Mesendoderm (in vitro differentiated cells): ENCODE measurements at regions not wholly inside any gene's neighbourhood (a gene's known extent, or its start where the extent isn't known, plus 50 kb on each side); places are given as distances from the start of the nearest gene placed in this dataset.

Source experiments
- DNase-seq: peaks from one replicate; pipeline ENCODE4 v3.0.0; 2013
- H2AK5ac ChIP-seq: 2 replicates; pipeline ENCODE4 v1.6.1; 2013; ENCODE audit warnings: low read length, inconsistent platforms
- H2BK120ac ChIP-seq: 2 replicates; pipeline ENCODE4 v1.6.1; 2013; ENCODE audit warnings: low read depth, mild to moderate bottlenecking, low read length, moderate library complexity, mixed read lengths
- H2BK15ac ChIP-seq: replicated peaks from 2 replicates; pipeline ENCODE4 v1.6.1; 2013; ENCODE audit warnings: low read depth, mild to moderate bottlenecking, moderate library complexity
- H2BK5ac ChIP-seq: 2 replicates; pipeline ENCODE4 v1.6.1; 2013; ENCODE audit warnings: low read length, inconsistent platforms
- H3K18ac ChIP-seq: 2 replicates; pipeline ENCODE4 v1.6.1; 2013; ENCODE audit warnings: mild to moderate bottlenecking, low read length, mixed read lengths
- H3K23ac ChIP-seq: one replicate; pipeline ENCODE4 v1.6.1; 2013; ENCODE audit warnings: low read length
- H3K27ac ChIP-seq: 2 replicates; pipeline ENCODE4 v1.5.1; 2013; ENCODE audit warnings: low read depth, mild to moderate bottlenecking, inconsistent platforms, low read length, moderate library complexity
- H3K27me3 ChIP-seq: 2 replicates; pipeline ENCODE4 v1.6.1; 2013; ENCODE audit warnings: low read length, control low read depth, mild to moderate bottlenecking, inconsistent platforms; ENCODE audit not compliant: insufficient read depth, poor library complexity
- H3K36me3 ChIP-seq: 2 replicates; pipeline ENCODE4 v1.6.1; 2013; ENCODE audit warnings: low read length, inconsistent platforms; ENCODE audit not compliant: control insufficient read depth, insufficient read depth
- H3K4ac ChIP-seq: one replicate; pipeline ENCODE4 v1.6.1; 2013; ENCODE audit warnings: low read depth, mild to moderate bottlenecking, low read length, moderate library complexity
- H3K4me1 ChIP-seq: 2 replicates; pipeline ENCODE4 v1.6.1; 2013; ENCODE audit warnings: low read depth, low read length, inconsistent platforms; ENCODE audit not compliant: control insufficient read depth
- H3K4me2 ChIP-seq: 2 replicates; pipeline ENCODE4 v1.6.1; 2013; ENCODE audit warnings: low read length
- H3K4me3 ChIP-seq: 2 replicates; pipeline ENCODE4 v1.5.1; 2013; ENCODE audit warnings: mild to moderate bottlenecking, low read length
- H3K56ac ChIP-seq: one replicate; pipeline ENCODE4 v1.6.1; 2013; ENCODE audit warnings: low read length
- H3K79me1 ChIP-seq: 2 replicates; pipeline ENCODE4 v1.6.1; 2013; ENCODE audit warnings: low read length, inconsistent platforms
- H3K79me2 ChIP-seq: 2 replicates; pipeline ENCODE4 v1.6.1; 2013; ENCODE audit warnings: mild to moderate bottlenecking, low read length; ENCODE audit not compliant: control insufficient read depth, insufficient read depth
- H3K9ac ChIP-seq: 2 replicates; pipeline ENCODE4 v1.6.1; 2013; ENCODE audit warnings: low read length, inconsistent platforms
- H4K5ac ChIP-seq: one replicate; pipeline ENCODE4 v1.6.1; 2013; ENCODE audit warnings: low read length
- H4K8ac ChIP-seq: one replicate; pipeline ENCODE4 v1.6.1; 2013; ENCODE audit warnings: low read depth, mild to moderate bottlenecking, control low read depth, low read length, moderate library complexity
- WGBS: extraction: QIAGEN DNeasy Blood & Tissue Kit; methylation state at CpG from one replicate; pipeline ENCODE4 v1.1.7; 2013; ENCODE audit warnings: low lambda C conversion rate, missing lambda C conversion rate; ENCODE audit not compliant: insufficient coverage; ENCODE audit errors: extremely low coverage; 5-methylcytosine and 5-hydroxymethylcytosine counted together

- no peaks in the 10 kb centered on the region for H3K27me3 ChIP-seq
- H3K9ac ChIP-seq: no peak overlapping the region
- H3K27ac ChIP-seq: no peak overlapping the region
- H3K4me3 ChIP-seq: no peak overlapping the region
- no peak overlapping the region for H3K4ac ChIP-seq
- H4K5ac ChIP-seq: no peak overlapping the region
- H3K18ac ChIP-seq: no peak overlapping the region
- no peak overlapping the region for H2AK5ac ChIP-seq
- H3K4me1 ChIP-seq: no peaks in the 10 kb centered on the region
- H2BK120ac ChIP-seq: no peak overlapping the region
- H2BK5ac ChIP-seq: no peak overlapping the region
- no peaks in the 10 kb centered on the region for H3K79me2 ChIP-seq
- no peak overlapping the region for H2BK15ac ChIP-seq
- no peak overlapping the region for H4K8ac ChIP-seq
- H3K23ac ChIP-seq: no peak overlapping the region
- no peak for DNase-seq
- H3K79me1 ChIP-seq: no peaks in the 10 kb centered on the region
- H3K36me3 ChIP-seq: no peaks in the 10 kb centered on the region
- H3K4me2 ChIP-seq: no peak overlapping the region
- WGBS: no CpG with 5 or more reads among the region's 4 CpGs
- no peak overlapping the region for H3K56ac ChIP-seq
Measured at GRCh38 chr2:51511002-51511401, 479.1 kb upstream of the NRXN1 start.

GRCh38 chr2:51510303-51510702 lies 478.4 kb upstream of the NRXN1 start:
- no peak overlapping the region for H3K27ac ChIP-seq
- no peak overlapping the region for H3K23ac ChIP-seq
- WGBS: no CpG with 5 or more reads among the region's 3 CpGs
- no peak overlapping the region for H2BK120ac ChIP-seq
- no peak for DNase-seq
- H3K4ac ChIP-seq: no peak overlapping the region
- peak overlapping the region; percentile 41 for H2BK15ac ChIP-seq
- no peak overlapping the region for H3K18ac ChIP-seq
- no peak overlapping the region for H2AK5ac ChIP-seq
- H3K56ac ChIP-seq: no peak overlapping the region
- H4K8ac ChIP-seq: no peak overlapping the region
- H4K5ac ChIP-seq: no peak overlapping the region
- no peaks in the 10 kb centered on the region for H3K27me3 ChIP-seq
- H3K9ac ChIP-seq: no peak overlapping the region
- no peak overlapping the region for H3K4me2 ChIP-seq
- no peaks in the 10 kb centered on the region for H3K4me1 ChIP-seq
- no peaks in the 10 kb centered on the region for H3K36me3 ChIP-seq
- no peaks in the 10 kb centered on the region for H3K79me1 ChIP-seq
- no peak overlapping the region for H3K4me3 ChIP-seq
- H3K79me2 ChIP-seq: no peaks in the 10 kb centered on the region
- no peak overlapping the region for H2BK5ac ChIP-seq

- H4K8ac ChIP-seq: no peak overlapping the region
- no peaks in the 10 kb centered on the region for H3K79me2 ChIP-seq
- H3K23ac ChIP-seq: no peak overlapping the region
- H3K56ac ChIP-seq: no peak overlapping the region
- H3K36me3 ChIP-seq: no peaks in the 10 kb centered on the region
- H3K79me1 ChIP-seq: no peaks in the 10 kb centered on the region
- H3K27ac ChIP-seq: no peak overlapping the region
- no peak overlapping the region for H2AK5ac ChIP-seq
- no peak overlapping the region for H2BK120ac ChIP-seq
- H3K18ac ChIP-seq: no peak overlapping the region
- no peaks in the 10 kb centered on the region for H3K27me3 ChIP-seq
- H4K5ac ChIP-seq: no peak overlapping the region
- no CpG with 5 or more reads among the region's 4 CpGs for WGBS
- H3K9ac ChIP-seq: no peak overlapping the region
- no peak overlapping the region for H3K4me2 ChIP-seq
- no peak overlapping the region for H3K4me3 ChIP-seq
- H3K4me1 ChIP-seq: no peaks in the 10 kb centered on the region
- no peak overlapping the region for H3K4ac ChIP-seq
- H2BK5ac ChIP-seq: no peak overlapping the region
- DNase-seq: peak; percentile 35
- no peak overlapping the region for H2BK15ac ChIP-seq
Measured at GRCh38 chr2:51505533-51505932, 473.6 kb upstream of the NRXN1 start.

- Histone ChIP-seq H2BK120ac (no peak overlapping the region), H3K9ac (no peak overlapping the region), H3K4me2 (no peak overlapping the region), H3K79me1 (no peaks in the 10 kb centered on the region), H2BK15ac (no peak overlapping the region), H4K5ac (no peak overlapping the region), H3K4ac (no peak overlapping the region), H3K23ac (no peak overlapping the region), H3K27me3 (no peaks in the 10 kb centered on the region), H4K8ac (no peak overlapping the region), H3K18ac (no peak overlapping the region), H3K4me1 (no peaks in the 10 kb centered on the region), H3K79me2 (no peaks in the 10 kb centered on the region), H2BK5ac (no peak overlapping the region), H3K27ac (no peak overlapping the region), H3K36me3 (no peaks in the 10 kb centered on the region), H2AK5ac (no peak overlapping the region), H3K56ac (no peak overlapping the region), H3K4me3 (no peak overlapping the region)
- no peak for DNase-seq
- WGBS: no CpG with 5 or more reads among the region's 3 CpGs
Measured at GRCh38 chr2:51490576-51491234, 458.8 kb upstream of the NRXN1 start.

- DNase-seq: no peak
- Histone ChIP-seq H2BK15ac (no peak overlapping the region), H4K5ac (no peak overlapping the region), H3K4ac (no peak overlapping the region), H2BK5ac (no peak overlapping the region), H3K9ac (no peak overlapping the region), H2AK5ac (no peak overlapping the region), H3K27me3 (no peaks in the 10 kb centered on the region), H3K79me2 (no peaks in the 10 kb centered on the region), H2BK120ac (no peak overlapping the region), H4K8ac (no peak overlapping the region), H3K18ac (no peak overlapping the region), H3K36me3 (no peaks in the 10 kb centered on the region), H3K79me1 (no peaks in the 10 kb centered on the region), H3K4me1 (no peaks in the 10 kb centered on the region), H3K4me3 (no peak overlapping the region), H3K4me2 (no peak overlapping the region), H3K27ac (no peak overlapping the region), H3K23ac (no peak overlapping the region), H3K56ac (no peak overlapping the region)
- no CpG with 5 or more reads among the region's 2 CpGs for WGBS
Measured at GRCh38 chr2:51484605-51485004, 452.7 kb upstream of the NRXN1 start.

GRCh38 chr2:51483720-51484119 lies 451.8 kb upstream of the NRXN1 start:
- Histone ChIP-seq H3K27me3 (no peaks in the 10 kb centered on the region), H2BK5ac (no peak overlapping the region), H3K27ac (no peak overlapping the region), H4K5ac (no peak overlapping the region), H3K79me2 (no peaks in the 10 kb centered on the region), H3K36me3 (no peaks in the 10 kb centered on the region), H3K23ac (no peak overlapping the region), H3K79me1 (no peaks in the 10 kb centered on the region), H3K18ac (no peak overlapping the region), H3K4ac (no peak overlapping the region), H2BK120ac (no peak overlapping the region), H3K9ac (no peak overlapping the region), H2BK15ac (no peak overlapping the region), H3K4me2 (no peak overlapping the region), H3K4me1 (no peaks in the 10 kb centered on the region), H4K8ac (no peak overlapping the region), H3K4me3 (no peak overlapping the region), H3K56ac (no peak overlapping the region), H2AK5ac (no peak overlapping the region)
- no peak for DNase-seq
- no CpG with 5 or more reads among the region's 1 CpG for WGBS
